HepG2 (cell line): ENCODE measurements at regions not wholly inside any gene's neighbourhood (a gene's known extent, or its start where the extent isn't known, plus 50 kb on each side); places are given as distances from the start of the nearest gene placed in this dataset.

ENCODE experiments used
- ATAC-seq: fragments of 200-7000 bp; cut with Tn5 transposase; 3 replicates; pipeline ENCODE4 v1.9.1; 2020; ENCODE audit warnings: mild to moderate bottlenecking, moderate library complexity
- BruUV-seq: library from RNA; stranded (reverse); fragments of 400-500 nt; replicated peaks from 2 replicates; lab custom pipeline; 2021; lab: Mats Ljungman, UMichigan
- CTCF ChIA-PET: fragments of 300-600 bp; formaldehyde crosslinking; extraction: SDS; loops from one replicate; lab custom pipeline; 2021; ENCODE audit warnings: low total read pairs, inconsistent platforms, low intra/inter-chr PET ratio; lab: Yijun Ruan, JAX
- POLR2A ChIA-PET: fragments of 350-600 bp; sonication (Branson Sonifier 250); formaldehyde crosslinking; loops from one replicate; lab custom pipeline; 2020; ENCODE audit warnings: antibody characterized with exemption, inconsistent platforms; lab: Yijun Ruan, JAX
- DNase-seq: peaks from one replicate; pipeline ENCODE4 v3.0.0-alpha.2; 2015; ENCODE audit warnings: low spot score
- FAIRE-seq: peaks from 3 replicates; lab custom pipeline; 2011; peaks lifted over from hg19 to GRCh38; lab: Jason Lieb, UNC
- H2AFZ ChIP-seq: one replicate; pipeline ENCODE4 v1.6.1; 2011; ENCODE audit warnings: low read length, inconsistent platforms
- H3K27ac ChIP-seq: fragments of 300-600 bp; 3 replicates; pipeline ENCODE4 v1.8.0; 2011; ENCODE audit warnings: mixed run types, mild to moderate bottlenecking, mixed read lengths, low read length, inconsistent platforms; ENCODE audit not compliant: insufficient read depth; ENCODE audit errors: extremely low read length
- H3K27me3 ChIP-seq, 2 experiments: fragments of 200-600 bp in 1 of 2; 2 replicates in 1 of 2; 3 replicates in 1 of 2; pipeline versions ENCODE4 v1.6.0 to v1.8.0; 2011; ENCODE audit warnings: low read length in 2 of 2, mild to moderate bottlenecking in 2 of 2, moderate library complexity in 2 of 2, inconsistent platforms in 1 of 2; ENCODE audit not compliant: insufficient read depth in 2 of 2, control insufficient read depth in 1 of 2
- H3K36me3 ChIP-seq, 2 experiments: fragments of 200-600 bp in 1 of 2; replicated peaks in 1 of 2; 2 replicates in 1 of 2; 3 replicates in 1 of 2; pipeline versions ENCODE4 v1.5.1 to v1.8.0; 2011; ENCODE audit warnings: low read length in 2 of 2, inconsistent platforms in 1 of 2; ENCODE audit not compliant: insufficient read depth in 2 of 2, control insufficient read depth in 1 of 2
- H3K4me1 ChIP-seq: 2 replicates; pipeline ENCODE4 v1.5.1; 2012; ENCODE audit warnings: low read length, inconsistent platforms; ENCODE audit not compliant: insufficient read depth
- H3K4me2 ChIP-seq: 2 replicates; pipeline ENCODE4 v1.6.0; 2011; ENCODE audit warnings: low read depth, low read length, inconsistent platforms
- H3K4me3 ChIP-seq, 3 experiments: fragments of 200-600 bp in 1 of 3; sonication (generic), shearing (Covaris generic) in 1 of 3; replicated peaks in 1 of 3; 2 replicates each; pipeline ENCODE4 v1.5.1; 2011 to 2016; ENCODE audit warnings: low read length in 3 of 3, inconsistent platforms in 2 of 3, low read depth in 2 of 3, mild to moderate bottlenecking in 2 of 3, control low read depth in 1 of 3, mixed read lengths in 1 of 3; ENCODE audit not compliant: insufficient read depth in 1 of 3
- H3K79me2 ChIP-seq: one replicate; pipeline ENCODE4 v1.6.1; 2011; ENCODE audit warnings: low read length, inconsistent platforms; ENCODE audit not compliant: insufficient read depth
- H3K9ac ChIP-seq: 2 replicates; pipeline ENCODE4 v1.6.0; 2011; ENCODE audit warnings: mild to moderate bottlenecking, low read depth, low read length, inconsistent platforms; ENCODE audit not compliant: insufficient read depth
- H3K9me3 ChIP-seq: 2 replicates; pipeline ENCODE4 v1.5.1; 2012; ENCODE audit warnings: mild to moderate bottlenecking, low read length
- H4K20me1 ChIP-seq: 2 replicates; pipeline ENCODE4 v1.6.0; 2011; ENCODE audit warnings: inconsistent platforms, mild to moderate bottlenecking, low read length, moderate library complexity; ENCODE audit not compliant: insufficient read depth
- GATAD1 ChIP-seq: IDR thresholded peaks from 2 replicates; pipeline ENCODE4 v1.6.1; 2016; ENCODE audit warnings: missing genetic modification reagents, missing compliant biosample characterization
- KLF9 ChIP-seq: IDR thresholded peaks from 2 replicates; pipeline ENCODE4 v1.6.1; 2016; ENCODE audit warnings: low read depth
- PATZ1 ChIP-seq: sonication (generic); formaldehyde crosslinking; IDR thresholded peaks from 2 replicates; pipeline ENCODE4 v1.4.0; 2020; ENCODE audit warnings: missing genetic modification reagents
- SETDB1 ChIP-seq: sonication (generic); formaldehyde crosslinking; IDR thresholded peaks from 2 replicates; pipeline ENCODE4 v1.5.1; 2020; ENCODE audit warnings: missing genetic modification reagents, mild to moderate bottlenecking, borderline replicate concordance
- SYNCRIP ChIP-seq: fragments of 200-400 bp; formaldehyde crosslinking; IDR thresholded peaks from 2 replicates; pipeline ENCODE4 v1.6.1; 2018; ENCODE audit warnings: mild to moderate bottlenecking, low read depth, low read length; ENCODE audit not compliant: insufficient read depth
- XRCC5 ChIP-seq: fragments of 200-400 bp; formaldehyde crosslinking; optimal IDR thresholded peaks from 2 replicates; pipeline ENCODE3; 2017; ENCODE audit warnings: mild to moderate bottlenecking, low read length
- ZBTB21 ChIP-seq: sonication (generic); formaldehyde crosslinking; IDR thresholded peaks from 2 replicates; pipeline ENCODE4 v1.4.0; 2020; ENCODE audit warnings: missing genetic modification reagents
- ZMYM2 ChIP-seq: sonication (generic); formaldehyde crosslinking; IDR thresholded peaks from 2 replicates; pipeline ENCODE4 v1.8.0; 2022; ENCODE audit warnings: mild to moderate bottlenecking, missing genetic modification reagents
- ZNF10 ChIP-seq: sonication (generic); formaldehyde crosslinking; IDR thresholded peaks from 2 replicates; pipeline ENCODE4 v1.4.0; 2020; ENCODE audit warnings: mild to moderate bottlenecking, low read depth, missing genetic modification reagents, borderline replicate concordance
- ZNF30 ChIP-seq: sonication (generic); formaldehyde crosslinking; IDR thresholded peaks from 2 replicates; pipeline ENCODE4 v1.5.0; 2020; ENCODE audit warnings: mild to moderate bottlenecking, missing genetic modification reagents
- ZNF33B ChIP-seq: sonication (generic); formaldehyde crosslinking; IDR thresholded peaks from 2 replicates; pipeline ENCODE4 v1.5.1; 2020; ENCODE audit warnings: mild to moderate bottlenecking, missing genetic modification reagents
- ZNF367 ChIP-seq: sonication (generic); formaldehyde crosslinking; IDR thresholded peaks from 2 replicates; pipeline ENCODE4 v1.4.0; 2020; ENCODE audit warnings: missing genetic modification reagents, borderline replicate concordance
- ZNF431 ChIP-seq: sonication (generic); formaldehyde crosslinking; IDR thresholded peaks from 2 replicates; pipeline ENCODE4 v1.9.0; 2022; ENCODE audit warnings: missing genetic modification reagents, low read depth, mild to moderate bottlenecking, borderline replicate concordance
- whole genome bisulfite sequencing: methylation state at CpG from one replicate; pipeline ENCODE4 v1.1.6; 2017; ENCODE audit warnings: low lambda C conversion rate; 5-methylcytosine and 5-hydroxymethylcytosine counted together
- in situ Hi-C: cut with HindIII; loops from 2 replicates; pipeline ENCODE4 v1.10.0; 2017; ENCODE audit warnings: low pct_unique_long_range_greater_than_20kb; ENCODE audit not compliant: extremely low pct_ligation_motif_present
- intact Hi-C: fragments of 100-400 bp; cut with micrococcal nuclease; formaldehyde crosslinking; loops from one replicate; pipeline ENCODE4 v1.10.0; 2022; ENCODE audit not compliant: unreplicated experiment
- TF ChIP-seq, protein P1 (sequence below): sonication (generic); formaldehyde crosslinking; IDR thresholded peaks from 2 replicates; pipeline ENCODE4 v1.4.0; 2020; ENCODE audit warnings: missing genetic modification reagents, borderline replicate concordance
- TF ChIP-seq, protein P2 (sequence below): sonication (generic); formaldehyde crosslinking; IDR thresholded peaks from 2 replicates; pipeline ENCODE4 v1.5.0; 2020; ENCODE audit warnings: mild to moderate bottlenecking, missing genetic modification reagents, moderate library complexity

DNA sequence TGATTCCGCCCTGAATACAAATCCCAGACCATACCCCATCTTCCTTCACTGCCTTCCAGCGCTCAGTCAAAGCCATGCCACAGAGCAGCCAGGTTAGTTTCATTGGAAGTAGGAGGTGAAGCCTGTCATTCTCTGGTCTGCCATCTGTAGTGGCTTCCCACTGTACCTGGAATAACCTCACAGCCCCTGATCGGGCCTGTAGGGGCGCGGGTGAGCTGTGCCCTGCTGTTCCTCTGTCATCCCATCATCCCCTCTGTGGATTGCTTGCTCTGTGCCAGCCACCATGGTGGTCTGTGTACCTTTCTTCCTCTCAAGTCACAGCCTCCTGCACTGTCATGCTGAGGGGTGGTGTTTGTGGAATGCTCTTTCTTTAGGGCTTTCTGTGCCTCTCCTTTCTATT, 155.1 kb downstream of the ZNF22 start:
- no peak overlapping the region for H3K9ac ChIP-seq
- peaks cover 7 to 10% of the 10 kb centered on the region in 2 experiments; a peak in 3 of 5 replicates for H3K27me3 ChIP-seq
- no peak overlapping the region for H3K4me3 ChIP-seq
- no peaks in the 10 kb centered on the region for H3K4me1 ChIP-seq
- H2AFZ ChIP-seq = no peak overlapping the region
- H3K36me3 ChIP-seq = no peaks in the 10 kb centered on the region
- ChIA-PET POLR2A (no interaction called here), CTCF (no interaction called here)
- H4K20me1 ChIP-seq = no peaks in the 10 kb centered on the region
- H3K27ac ChIP-seq = no peak overlapping the region
- intact Hi-C loops (no loop called here), in situ Hi-C loops (no loop called here)
- no peaks in the 10 kb centered on the region for H3K9me3 ChIP-seq
- TF ChIP-seq SYNCRIP (no peak), XRCC5 (peak; percentile 37)
- TF ChIP-seq, protein P1, sequence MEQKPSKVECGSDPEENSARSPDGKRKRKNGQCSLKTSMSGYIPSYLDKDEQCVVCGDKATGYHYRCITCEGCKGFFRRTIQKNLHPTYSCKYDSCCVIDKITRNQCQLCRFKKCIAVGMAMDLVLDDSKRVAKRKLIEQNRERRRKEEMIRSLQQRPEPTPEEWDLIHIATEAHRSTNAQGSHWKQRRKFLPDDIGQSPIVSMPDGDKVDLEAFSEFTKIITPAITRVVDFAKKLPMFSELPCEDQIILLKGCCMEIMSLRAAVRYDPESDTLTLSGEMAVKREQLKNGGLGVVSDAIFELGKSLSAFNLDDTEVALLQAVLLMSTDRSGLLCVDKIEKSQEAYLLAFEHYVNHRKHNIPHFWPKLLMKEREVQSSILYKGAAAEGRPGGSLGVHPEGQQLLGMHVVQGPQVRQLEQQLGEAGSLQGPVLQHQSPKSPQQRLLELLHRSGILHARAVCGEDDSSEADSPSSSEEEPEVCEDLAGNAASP (CRISPR knock-in tag) = peak; percentile 20; the same call in 1 of the 2 replicates
- TF ChIP-seq, protein P2, sequence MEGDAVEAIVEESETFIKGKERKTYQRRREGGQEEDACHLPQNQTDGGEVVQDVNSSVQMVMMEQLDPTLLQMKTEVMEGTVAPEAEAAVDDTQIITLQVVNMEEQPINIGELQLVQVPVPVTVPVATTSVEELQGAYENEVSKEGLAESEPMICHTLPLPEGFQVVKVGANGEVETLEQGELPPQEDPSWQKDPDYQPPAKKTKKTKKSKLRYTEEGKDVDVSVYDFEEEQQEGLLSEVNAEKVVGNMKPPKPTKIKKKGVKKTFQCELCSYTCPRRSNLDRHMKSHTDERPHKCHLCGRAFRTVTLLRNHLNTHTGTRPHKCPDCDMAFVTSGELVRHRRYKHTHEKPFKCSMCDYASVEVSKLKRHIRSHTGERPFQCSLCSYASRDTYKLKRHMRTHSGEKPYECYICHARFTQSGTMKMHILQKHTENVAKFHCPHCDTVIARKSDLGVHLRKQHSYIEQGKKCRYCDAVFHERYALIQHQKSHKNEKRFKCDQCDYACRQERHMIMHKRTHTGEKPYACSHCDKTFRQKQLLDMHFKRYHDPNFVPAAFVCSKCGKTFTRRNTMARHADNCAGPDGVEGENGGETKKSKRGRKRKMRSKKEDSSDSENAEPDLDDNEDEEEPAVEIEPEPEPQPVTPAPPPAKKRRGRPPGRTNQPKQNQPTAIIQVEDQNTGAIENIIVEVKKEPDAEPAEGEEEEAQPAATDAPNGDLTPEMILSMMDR = peak; percentile 34; the same call in 1 of the 2 replicates
- no peak overlapping the region for H3K4me2 ChIP-seq
- peak; percentile 99 for ATAC-seq
- FAIRE-seq = no peak
- 2% methylated on average over 5 of the region's 5 CpGs for WGBS
- no TSS peak for BruUV-seq
- DNase-seq = peak; percentile 9
- no peaks in the 10 kb centered on the region for H3K79me2 ChIP-seq

DNA sequence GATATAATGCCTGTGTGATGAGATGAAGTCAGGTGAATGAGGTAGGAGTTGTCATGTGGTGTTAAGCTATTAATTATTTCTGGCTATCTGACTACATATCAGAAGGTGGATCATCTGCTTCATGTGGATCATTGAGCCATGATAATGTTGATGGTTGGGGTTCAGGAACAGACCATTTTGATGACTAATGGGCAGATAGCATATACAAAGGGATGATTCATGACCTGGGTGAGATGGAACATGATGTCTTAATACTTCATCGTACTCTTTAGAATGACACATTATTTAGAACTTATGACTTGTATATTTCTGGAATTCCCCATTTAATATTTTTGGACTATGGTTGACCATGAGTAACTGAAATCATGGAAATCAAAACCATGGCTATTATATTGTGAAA, 155.1 kb downstream of the OR13A1 start:
- intact Hi-C loops = no loop called here
- Histone ChIP-seq H3K4me2 (no peak overlapping the region), H4K20me1 (no peaks in the 10 kb centered on the region), H3K27me3 (peaks cover 0 to 3% of the 10 kb centered on the region in 2 experiments; a peak in 2 of 5 replicates), H3K27ac (no peak overlapping the region), H3K36me3 (no peaks in the 10 kb centered on the region), H3K9ac (no peak overlapping the region), H3K4me3 (no peak overlapping the region), H3K79me2 (no peaks in the 10 kb centered on the region), H3K9me3 (no peaks in the 10 kb centered on the region), H2AFZ (no peak overlapping the region), H3K4me1 (no peaks in the 10 kb centered on the region)
- WGBS = 4% methylated on average over 1 of the region's 1 CpG
- no peak for FAIRE-seq
- ATAC-seq = no peak
- no peak for DNase-seq
- ChIA-PET CTCF (no interaction called here), POLR2A (no interaction called here)
- BruUV-seq = no TSS peak
- in situ Hi-C loops = no loop called here
- TF ChIP-seq ZBTB21 (CRISPR knock-in tag) (no peak), ZNF30 (no peak), GATAD1 (no peak), PATZ1 (CRISPR knock-in tag) (no peak), KLF9 (CRISPR knock-in tag) (no peak), ZNF33B (no peak), ZNF367 (CRISPR knock-in tag) (no peak), ZNF431 (CRISPR knock-in tag) (no peak), ZNF10 (CRISPR knock-in tag) (no peak), SETDB1 (CRISPR knock-in tag) (no peak), ZMYM2 (no peak)
